GM21390 (cell line): ENCODE measurements at regions not wholly inside any gene's neighbourhood (a gene's known extent, or its start where the extent isn't known, plus 50 kb on each side); places are given as distances from the start of the nearest gene placed in this dataset.
"Not testable (repeated sequence)": the region's sequence is repeated elsewhere in the genome, so short reads cannot be mapped to it uniquely, and the experiment has no call there.

Experiments used
- ATAC-seq: cut with Tn5 transposase; IDR thresholded peaks from one replicate; pipeline ENCODE4 v1.9.1; 2021; ENCODE audit not compliant: unreplicated experiment

DNA sequence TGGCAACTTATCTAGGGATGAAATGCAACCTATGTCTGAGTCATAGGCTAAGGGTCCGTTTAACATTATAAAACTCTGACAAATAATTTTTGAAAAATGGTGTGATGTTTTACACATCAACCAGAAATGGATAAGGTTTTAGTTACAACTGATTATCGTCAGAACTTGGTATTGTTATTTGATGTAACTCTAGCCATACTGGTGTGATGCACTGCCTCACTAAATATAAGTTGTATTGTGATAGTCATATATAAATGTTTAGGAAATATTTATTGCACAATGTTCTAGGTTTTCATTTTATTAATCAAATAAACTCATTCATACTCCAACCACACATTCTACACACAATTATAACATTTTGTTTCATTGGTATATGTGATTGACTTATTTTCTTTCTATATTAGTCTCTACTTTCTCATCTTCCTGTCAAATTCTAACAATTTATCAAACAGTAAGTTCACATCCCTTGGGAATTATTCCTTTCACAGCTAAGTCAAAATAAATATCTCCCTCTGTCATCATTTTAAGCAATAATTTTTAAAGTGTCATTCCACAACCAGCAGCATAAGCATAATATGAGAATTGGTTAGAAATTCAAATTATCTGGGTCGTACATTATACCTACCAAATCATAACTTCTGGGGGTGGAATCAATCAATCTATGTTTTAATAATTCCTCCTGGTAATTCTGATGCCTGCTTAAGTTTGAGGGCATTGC, 873.9 kb downstream of the SLITRK1 start:
- no peak for ATAC-seq

DNA sequence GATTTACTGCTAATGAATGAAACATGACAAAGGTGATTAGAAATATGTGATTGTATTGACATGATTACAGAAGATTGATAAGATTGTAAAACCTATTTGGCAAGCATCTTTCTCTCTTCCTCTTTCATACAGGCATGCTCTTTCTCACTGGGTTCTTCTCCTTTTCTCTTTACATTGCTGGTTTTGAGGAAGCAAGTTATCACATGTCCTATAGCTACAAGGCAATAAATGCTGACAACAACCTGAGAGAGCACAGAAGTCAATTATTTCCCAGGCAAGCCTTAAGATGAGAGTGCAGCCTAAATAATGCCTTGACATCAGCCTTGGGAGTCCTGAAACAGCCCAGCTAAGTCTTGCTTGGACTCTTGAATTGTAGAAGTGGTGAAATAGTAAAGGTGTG, 875.0 kb downstream of the SLITRK1 start:
- ATAC-seq, result no peak

DNA sequence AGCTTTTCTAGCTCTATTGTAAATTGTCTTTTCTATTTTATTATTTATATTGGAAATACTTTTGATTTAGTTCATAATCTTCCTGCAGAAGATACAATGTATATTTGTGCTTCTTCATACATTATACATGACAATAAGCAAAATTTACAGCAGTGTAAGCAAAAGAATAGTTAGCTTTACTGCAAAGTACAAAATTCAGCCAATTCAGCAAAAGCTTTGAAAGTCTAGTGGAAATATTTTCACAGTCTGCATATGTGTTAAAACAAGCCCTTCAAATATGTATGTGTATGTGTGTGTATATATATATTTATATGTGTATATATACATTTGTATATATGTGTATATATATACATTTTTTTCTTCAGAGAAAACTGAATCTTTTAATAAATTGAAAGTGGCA, 879.1 kb downstream of the SLITRK1 start:
- no peak for ATAC-seq

GRCh38 chr13:82993417-82993816, 888.9 kb downstream of the SLITRK1 start:
- no peak for ATAC-seq

GRCh38 chr13:82976499-82976898, 905.8 kb downstream of the SLITRK1 start:
- no peak for ATAC-seq

DNA sequence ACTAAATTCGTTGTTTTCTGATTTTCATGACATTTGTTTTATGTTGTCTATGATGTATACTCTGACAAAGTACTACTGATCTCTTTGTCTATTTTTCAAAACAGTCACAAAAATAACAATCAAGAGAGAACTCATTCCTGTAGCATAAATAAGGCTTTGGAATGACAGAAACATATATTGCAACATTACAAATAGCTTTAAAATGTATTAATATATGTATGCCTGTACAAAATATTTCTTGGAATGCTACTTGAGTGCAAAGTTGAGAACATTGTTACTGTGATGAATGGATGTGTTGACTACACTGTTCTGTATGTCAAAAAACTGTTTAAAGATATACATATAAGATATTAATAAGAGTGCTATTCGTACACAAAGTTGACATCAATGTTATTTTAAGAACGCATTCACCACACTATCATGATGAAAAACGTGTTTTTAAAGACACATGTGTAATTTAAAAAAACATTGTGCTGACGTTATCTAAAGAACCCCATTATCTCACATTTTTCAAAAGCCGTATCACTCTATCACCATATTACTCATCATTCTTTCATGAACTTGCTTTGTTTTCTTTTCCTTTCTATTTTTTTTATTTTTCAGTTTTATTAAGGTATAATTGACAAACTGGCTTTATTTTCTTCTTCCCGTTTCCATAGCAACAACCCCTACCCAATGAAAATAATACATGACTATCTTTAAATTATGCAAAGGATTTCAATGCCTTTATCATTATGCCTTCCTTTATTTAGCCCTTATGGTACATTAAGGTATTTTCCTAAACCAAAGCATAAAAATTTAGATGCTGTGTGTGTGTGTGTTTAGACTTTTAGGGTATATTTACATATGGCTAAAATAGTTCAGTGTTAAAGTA, 918.8 kb downstream of the SLITRK1 start:
- ATAC-seq, result no peak

DNA sequence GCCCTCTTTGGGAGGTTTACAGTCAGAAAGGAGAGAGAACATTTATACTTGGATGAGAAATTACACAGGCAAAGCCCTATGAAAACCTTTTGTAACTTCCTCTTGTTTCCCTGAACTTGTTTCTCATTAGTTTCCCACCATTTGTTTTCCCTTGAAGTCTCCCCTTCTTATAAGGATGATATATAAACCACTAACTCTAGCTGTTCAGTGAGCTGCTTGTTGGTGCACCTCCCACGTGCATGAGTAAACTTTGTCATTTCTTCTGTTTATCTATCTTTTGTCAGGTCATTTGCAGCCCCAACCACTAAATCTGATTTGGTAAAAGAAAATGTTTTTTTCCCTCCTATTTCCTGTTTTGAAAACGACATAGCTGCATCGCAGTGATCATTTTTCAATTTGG, 919.9 kb downstream of the SLITRK1 start:
- no peak for ATAC-seq

- no peak for ATAC-seq
Observed at GRCh38 chr13:82961757-82962156, 920.5 kb downstream of the SLITRK1 start.

GRCh38 chr13:82952336-82952735, 929.9 kb downstream of the SLITRK1 start:
- not testable (repeated sequence) for ATAC-seq

DNA sequence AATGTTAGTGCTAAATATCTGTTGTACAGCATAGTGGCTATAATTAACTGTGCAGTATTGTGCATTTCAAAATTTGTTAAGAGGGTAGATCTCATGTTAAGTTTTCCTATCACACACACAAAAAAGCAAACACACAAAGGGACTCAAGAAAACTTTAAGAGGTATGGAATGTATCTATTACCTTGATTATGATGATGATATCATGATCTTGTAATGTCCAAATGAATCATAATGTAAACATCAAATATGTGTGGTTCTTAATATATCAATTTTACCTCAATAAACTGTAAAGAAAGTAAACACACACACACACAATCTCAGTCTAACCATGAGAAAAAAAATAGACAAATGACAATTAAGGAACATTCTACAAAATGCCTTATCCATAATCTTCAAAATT, 934.6 kb downstream of the SLITRK1 start:
- no peak for ATAC-seq

- ATAC-seq, result no peak
Observed at GRCh38 chr13:82947191-82947621, 935.1 kb downstream of the SLITRK1 start.

GRCh38 chr13:82938644-82939043, 943.6 kb downstream of the SLITRK1 start:
- no peak for ATAC-seq

DNA sequence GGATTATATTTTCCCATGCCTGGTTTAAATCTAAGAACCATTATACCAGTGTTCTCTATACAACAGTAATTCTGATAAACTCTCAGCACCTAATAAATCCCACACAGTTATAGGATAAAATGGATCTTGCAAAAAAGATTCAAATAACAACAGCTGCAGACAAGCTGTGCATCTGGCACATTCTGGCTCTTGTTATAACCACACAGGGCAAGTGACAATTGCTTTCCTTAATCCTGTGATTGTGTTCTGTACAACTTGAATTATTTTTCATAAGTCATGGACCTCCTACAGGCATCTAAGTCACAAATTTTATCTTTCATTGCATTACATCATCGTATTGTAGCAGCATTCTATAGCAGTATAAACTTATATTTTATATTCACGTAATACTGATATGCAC, 948.3 kb downstream of the SLITRK1 start:
- no peak for ATAC-seq

GRCh38 chr13:82925114-82925513, 957.2 kb downstream of the SLITRK1 start:
- ATAC-seq, result no peak

- no peak for ATAC-seq
Observed at GRCh38 chr13:82917984-82918383, 964.3 kb downstream of the SLITRK1 start.

- no peak for ATAC-seq
Observed at GRCh38 chr13:82912564-82912963, 969.7 kb downstream of the SLITRK1 start.

GRCh38 chr13:82905071-82905470, 977.2 kb downstream of the SLITRK1 start:
- ATAC-seq, result no peak

DNA sequence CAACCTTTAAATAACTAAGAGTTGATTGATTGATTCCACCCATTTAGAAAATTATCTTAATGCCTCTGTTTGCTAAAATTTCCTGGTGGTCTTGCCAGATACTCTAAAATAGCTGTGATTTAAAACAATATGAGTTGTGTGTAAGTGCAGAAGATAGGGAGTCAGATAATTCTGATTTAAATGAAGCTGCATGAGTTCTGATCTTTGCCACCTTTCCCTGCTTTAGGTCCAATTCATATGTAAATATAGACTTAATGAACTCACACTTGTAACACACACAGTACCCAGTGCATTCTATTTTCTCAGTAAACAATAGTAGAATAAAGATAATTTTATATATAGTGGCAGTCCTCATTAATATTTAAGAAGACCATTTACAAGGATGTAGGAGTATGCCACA, 981.8 kb downstream of the SLITRK1 start:
- ATAC-seq, result no peak

GRCh38 chr13:82898586-82898985, 983.7 kb downstream of the SLITRK1 start:
- no peak for ATAC-seq

DNA sequence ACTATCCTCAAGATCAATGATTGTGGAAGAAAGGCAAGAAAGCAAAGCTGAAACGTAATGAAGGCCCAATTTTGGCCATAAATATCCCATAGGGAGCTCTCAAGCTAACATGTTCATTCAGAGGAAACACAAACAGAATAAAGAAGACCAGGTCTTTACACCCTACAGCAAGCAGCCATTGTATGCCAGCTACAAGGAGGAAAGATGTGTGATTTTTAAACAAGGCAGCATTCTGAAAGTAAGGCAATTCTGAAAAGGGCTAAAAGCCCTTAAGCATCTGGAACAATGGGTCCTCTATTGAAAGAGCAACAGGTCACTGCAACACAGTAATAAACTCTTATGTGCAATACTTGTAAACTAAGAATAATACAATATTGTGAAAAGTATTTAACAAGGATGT, 1002.4 kb downstream of the SLITRK1 start:
- ATAC-seq, result no peak

- no peak for ATAC-seq
Observed at GRCh38 chr13:82878536-82878935, 1003.7 kb downstream of the SLITRK1 start.

DNA sequence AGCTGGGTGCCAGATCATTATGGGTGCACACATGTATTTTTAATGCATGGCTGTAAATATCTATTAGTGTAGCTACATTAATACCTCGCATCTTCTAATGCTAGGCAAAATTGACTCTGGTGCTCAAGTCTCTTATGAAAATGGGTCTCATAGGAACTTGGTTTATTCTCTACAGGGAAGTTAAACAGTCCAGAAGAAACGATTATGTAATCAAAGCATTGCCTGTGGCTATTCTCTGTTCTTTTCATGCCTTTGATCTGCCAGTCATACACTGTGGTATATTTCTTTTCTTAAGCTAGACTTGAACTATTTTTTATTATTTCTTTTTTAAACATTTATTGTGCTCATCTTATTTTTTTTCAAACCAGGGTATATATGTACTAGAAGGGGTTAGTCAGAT, 1015.0 kb downstream of the SLITRK1 start:
- ATAC-seq, result no peak
